Tibial nerve (tissue), 4 donors: ENCODE measurements at regions not wholly inside any gene's neighbourhood (a gene's known extent, or its start where the extent isn't known, plus 50 kb on each side); places are given as distances from the start of the nearest gene placed in this dataset.

Experiments used
- CTCF ChIP-seq, 5 experiments: fragments of 200-600 bp in 3 of 5; fragments of 450-650 bp in 2 of 5; sonication (generic) in 3 of 5; IDR thresholded peaks; one replicate each; pipeline ENCODE4 v1.5.1; 2016 to 2019; ENCODE audit warnings: antibody characterized with exemption in 5 of 5, mild to moderate bottlenecking in 3 of 5, moderate library complexity in 2 of 5
- EP300 ChIP-seq, 2 donors: sonication (generic); formaldehyde crosslinking; IDR thresholded peaks; one replicate each; pipeline ENCODE4 v1.6.1; 2017; ENCODE audit warnings: antibody characterized with exemption in 2 of 2, mild to moderate bottlenecking in 1 of 2

- TF ChIP-seq CTCF (IDR thresholded peaks at IDR 0.05), result no peak
- TF ChIP-seq EP300 (IDR thresholded peaks at IDR 0.05), result no peak
These were observed 94.7 kb upstream of the CXXC4 start for GRCh38 chr4:104589264-104589868.
